ENCODE measurements at regions not wholly inside any gene's neighbourhood (a gene's known extent, or its start where the extent isn't known, plus 50 kb on each side); places are given as distances from the start of the nearest gene placed in this dataset.

GRCh38 chr1:234980645-234981396, 147.8 kb downstream of the TOMM20 start (continued):
- TF ChIP-seq POGK (CRISPR knock-in tag; conservative IDR thresholded peaks at IDR 0.05) (peak; percentile 78), RBM39 (IDR thresholded peaks at IDR 0.05; ENCODE audit: low read depth, low read length, poor library complexity, severe bottlenecking) (no peak), ZBTB33 (CRISPR knock-in tag; IDR thresholded peaks at IDR 0.05) (peak; percentile 83), SETDB1 (CRISPR knock-in tag; IDR thresholded peaks at IDR 0.05; ENCODE audit: borderline replicate concordance) (no peak), PRMT3 (CRISPR knock-in tag; IDR thresholded peaks at IDR 0.05; ENCODE audit: borderline replicate concordance, low read depth) (no peak), ZNF639 (CRISPR knock-in tag; conservative IDR thresholded peaks at IDR 0.05) (0 out of 2 replicates have a peak, but pooled peaks have one; percentile 13), MEF2D (CRISPR knock-in tag; IDR thresholded peaks at IDR 0.05) (peak; percentile 77), ZUFSP (CRISPR knock-in tag; IDR thresholded peaks at IDR 0.05; ENCODE audit: borderline replicate concordance) (no peak), ZNF572 (CRISPR knock-in tag; IDR thresholded peaks at IDR 0.05) (no peak), KDM4B (CRISPR knock-in tag; IDR thresholded peaks at IDR 0.05) (no peak), ZNF773 (CRISPR knock-in tag; IDR thresholded peaks at IDR 0.05; ENCODE audit: borderline replicate concordance) (no peak), RARG (CRISPR knock-in tag; IDR thresholded peaks at IDR 0.05; ENCODE audit: low read depth) (no peak), ARID4A (CRISPR knock-in tag; IDR thresholded peaks at IDR 0.05; ENCODE audit: borderline replicate concordance) (peak; percentile 31; the same call in 1 of the 2 replicates)
